HG02763 (cell line): ENCODE measurements at regions not wholly inside any gene's neighbourhood (a gene's known extent, or its start where the extent isn't known, plus 50 kb on each side); places are given as distances from the start of the nearest gene placed in this dataset.

Experiments
- ATAC-seq: cut with Tn5 transposase; IDR thresholded peaks from one replicate; pipeline ENCODE4 v1.9.1; 2021; ENCODE audit warnings: mild to moderate bottlenecking, moderate library complexity; ENCODE audit not compliant: unreplicated experiment

DNA sequence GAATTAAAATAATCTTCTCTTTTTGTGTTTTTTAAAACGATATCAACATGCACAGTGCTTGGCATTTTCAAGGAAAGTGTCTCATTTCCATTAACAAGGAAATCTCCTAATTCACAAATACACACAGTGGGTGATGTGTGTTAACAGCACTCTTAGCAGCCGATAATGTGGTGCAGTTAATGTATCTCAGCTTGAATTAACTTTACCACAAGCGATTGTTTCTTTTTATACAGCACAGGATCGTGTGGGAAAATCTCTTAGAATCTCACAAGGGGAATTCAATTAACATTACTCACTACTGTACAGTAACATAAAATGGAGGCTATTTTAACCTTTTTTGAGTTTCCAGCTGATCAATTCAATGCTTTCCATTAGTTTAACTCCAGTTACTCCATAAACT, 1841.9 kb downstream of the STIM2 start:
- no peak for ATAC-seq

DNA sequence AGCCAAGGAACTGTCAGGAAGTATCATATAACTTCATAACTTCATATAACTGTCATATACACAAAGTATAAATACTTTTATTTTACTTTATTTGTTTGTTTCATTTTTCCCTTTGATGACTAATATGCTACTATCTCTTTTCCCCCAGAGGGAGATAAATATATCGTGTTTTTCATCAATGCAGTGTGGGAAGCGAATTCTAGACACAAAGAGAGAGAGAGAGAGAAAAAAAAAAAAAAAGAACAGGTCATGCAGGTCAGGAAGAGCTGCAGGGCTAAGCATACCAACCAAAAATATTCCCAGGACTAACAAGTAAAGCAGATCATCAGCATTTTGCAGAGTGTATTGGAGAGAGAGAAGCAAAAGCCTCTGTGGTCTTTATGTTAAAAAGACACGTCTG, 1849.2 kb downstream of the STIM2 start:
- no peak for ATAC-seq

DNA sequence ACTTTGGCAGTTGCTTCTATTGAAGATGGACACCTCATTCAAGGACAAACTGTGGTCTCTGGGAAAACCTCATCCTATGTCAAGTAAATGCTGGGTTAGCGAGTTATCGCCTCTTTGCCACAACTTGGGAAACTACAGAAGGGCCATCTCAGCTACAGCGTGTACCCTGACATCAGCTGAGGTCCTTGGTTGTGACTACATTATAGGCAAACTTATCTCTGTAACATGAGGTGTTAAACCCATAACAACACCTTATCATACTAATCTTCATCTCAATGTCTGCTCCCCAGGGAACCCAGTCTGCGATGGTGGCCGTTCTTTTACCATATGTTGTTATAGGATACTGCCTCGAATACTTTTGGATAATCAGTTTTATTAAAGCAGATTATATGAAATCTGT, 1862.7 kb downstream of the STIM2 start:
- no peak for ATAC-seq

DNA sequence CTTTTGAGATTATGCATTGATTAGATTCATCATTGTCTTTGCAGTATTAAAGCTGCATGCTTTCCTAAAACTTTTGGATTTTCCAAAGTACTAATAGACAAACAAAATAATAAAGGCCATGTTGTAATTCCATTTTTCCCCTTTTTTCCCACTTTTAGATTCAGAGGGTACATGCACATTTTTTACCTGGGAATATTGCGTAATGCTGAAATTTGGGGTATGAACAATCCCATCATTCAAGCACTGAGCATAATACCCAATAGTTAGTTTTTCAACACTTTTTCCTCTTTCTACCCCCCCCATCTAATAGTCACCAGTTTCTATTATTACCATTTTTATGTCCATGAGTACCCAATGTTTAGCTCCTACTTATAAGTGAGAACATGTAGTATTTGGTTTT, 1863.6 kb downstream of the STIM2 start:
- ATAC-seq: no peak

DNA sequence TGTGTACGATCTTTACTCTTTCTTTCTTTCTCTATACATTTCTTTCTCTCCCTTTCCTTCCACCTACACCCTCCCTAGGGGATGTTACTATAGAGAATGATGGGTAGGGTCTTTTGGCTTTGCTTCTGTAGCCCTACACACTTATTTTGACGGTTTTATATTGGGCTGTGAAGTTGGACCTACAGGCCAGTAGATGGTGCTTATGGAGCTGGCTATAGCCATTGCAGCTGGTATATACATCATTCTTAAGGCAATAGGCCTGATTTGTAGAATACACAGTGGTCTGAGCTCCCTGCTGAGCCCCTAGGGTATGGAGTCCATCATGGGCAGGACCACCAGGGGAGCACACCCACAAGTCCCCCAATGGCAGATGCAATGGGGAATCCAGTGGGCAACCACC, 1869.7 kb downstream of the STIM2 start:
- ATAC-seq: no peak

DNA sequence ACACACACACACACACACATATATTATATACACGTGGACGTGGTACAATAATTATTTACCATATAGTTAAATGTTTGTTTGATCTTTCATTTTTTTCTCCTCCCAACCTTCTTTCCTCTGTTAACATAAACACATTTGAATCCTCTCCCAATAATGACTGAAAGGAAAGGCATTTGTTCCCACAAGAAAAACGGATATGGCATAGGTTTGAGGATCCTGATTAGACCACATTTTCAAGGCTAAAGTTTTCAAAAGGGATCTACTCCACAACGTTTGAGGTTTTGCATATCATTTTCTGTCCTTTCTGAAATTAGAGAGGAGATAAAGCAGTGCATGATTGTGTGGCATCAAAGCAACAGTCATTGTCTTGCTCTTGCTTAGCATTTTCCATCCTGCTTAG, 1883.4 kb downstream of the STIM2 start:
- ATAC-seq: no peak

DNA sequence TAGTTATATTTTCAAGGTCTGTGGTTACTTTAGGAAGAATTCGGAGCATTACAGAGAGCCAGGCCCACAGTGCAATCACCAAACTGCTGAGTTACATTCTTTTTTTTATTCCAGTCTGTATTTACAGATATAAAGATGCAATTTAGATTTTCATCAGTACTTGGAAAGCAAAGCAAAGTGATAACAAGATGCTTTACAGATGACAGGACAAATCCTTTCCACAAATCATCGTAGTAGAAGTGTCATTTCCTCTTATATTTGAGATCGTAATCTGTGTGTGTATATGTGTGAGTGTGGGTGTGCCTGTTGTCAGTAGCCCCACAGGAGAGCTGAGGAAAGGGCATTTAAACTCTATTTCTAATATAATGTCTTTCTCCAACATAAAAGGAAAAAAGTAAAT, 1893.7 kb downstream of the STIM2 start:
- no peak for ATAC-seq

DNA sequence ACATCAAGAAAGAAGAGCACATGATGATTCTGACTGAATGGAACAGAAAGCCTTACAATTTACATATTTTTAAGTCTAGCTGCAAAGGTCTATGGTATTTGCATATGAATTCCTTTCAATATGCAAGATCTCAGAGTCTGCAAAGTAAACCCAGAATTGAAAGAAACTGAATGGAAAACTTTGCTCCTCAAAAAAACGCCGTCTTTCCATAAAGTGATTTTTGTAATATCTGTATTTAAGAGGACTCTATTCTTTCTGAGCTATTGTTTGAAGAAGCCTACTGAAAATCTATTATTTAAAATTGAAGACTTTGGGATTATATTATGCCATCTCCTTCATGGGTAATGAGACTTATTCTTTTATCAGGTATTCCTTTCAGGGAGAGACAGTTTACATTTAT, 1894.4 kb downstream of the STIM2 start:
- no peak for ATAC-seq

DNA sequence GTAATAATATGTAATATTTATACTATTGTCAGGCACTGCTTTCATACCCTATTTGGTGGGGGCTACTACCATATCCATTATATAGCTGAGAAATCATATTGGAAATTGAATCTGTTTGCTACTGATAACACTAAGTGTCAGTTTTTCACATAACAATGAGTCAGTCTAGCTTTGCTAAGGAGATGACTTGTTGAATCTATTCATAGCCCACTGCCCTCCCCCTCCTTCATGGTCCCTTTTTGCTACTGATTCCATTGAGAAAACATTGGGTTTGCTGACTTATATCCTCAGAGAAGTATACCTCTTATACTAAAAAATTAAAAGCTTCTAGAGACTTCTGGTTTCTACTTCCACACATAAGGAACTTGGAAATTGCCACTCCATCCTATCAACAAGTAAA, 1898.4 kb downstream of the STIM2 start:
- ATAC-seq: no peak

DNA sequence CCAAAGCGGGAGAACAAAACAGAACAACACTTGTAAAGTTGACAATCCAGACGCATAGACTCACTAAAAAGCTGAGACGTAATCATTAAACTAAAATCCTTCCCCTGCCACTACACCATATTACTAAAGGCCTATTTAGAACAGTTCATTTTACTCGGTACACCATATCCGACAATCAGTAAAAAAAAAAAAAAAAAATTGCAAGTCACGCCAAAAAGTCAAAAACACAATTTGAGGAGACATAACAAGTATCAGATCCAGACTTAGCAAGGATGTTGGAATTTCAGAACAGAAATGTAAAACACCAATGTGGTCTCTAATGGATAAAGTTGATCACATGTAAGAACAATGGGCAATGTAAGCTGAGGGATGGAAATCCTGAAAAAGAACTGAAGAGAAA, 1899.4 kb downstream of the STIM2 start:
- no peak for ATAC-seq

DNA sequence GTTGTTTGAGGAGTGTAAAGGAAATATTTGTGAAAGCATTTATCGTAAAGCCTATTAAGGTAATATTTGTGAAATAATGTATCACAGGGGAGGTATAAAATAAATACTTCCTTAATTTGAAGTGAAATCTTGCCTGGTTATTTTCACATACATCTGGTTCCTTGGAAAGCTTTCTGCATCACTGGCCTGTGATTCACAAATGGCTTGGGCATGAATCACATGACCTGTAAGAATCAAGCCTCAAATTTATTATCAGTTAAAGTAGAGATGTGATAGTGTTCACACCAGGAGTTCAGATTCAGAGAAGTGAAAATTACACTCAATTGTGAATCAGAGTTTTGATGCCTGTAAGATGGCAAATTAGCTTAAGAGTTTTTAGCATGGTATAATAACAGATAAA, 1911.4 kb downstream of the STIM2 start:
- no peak for ATAC-seq

DNA sequence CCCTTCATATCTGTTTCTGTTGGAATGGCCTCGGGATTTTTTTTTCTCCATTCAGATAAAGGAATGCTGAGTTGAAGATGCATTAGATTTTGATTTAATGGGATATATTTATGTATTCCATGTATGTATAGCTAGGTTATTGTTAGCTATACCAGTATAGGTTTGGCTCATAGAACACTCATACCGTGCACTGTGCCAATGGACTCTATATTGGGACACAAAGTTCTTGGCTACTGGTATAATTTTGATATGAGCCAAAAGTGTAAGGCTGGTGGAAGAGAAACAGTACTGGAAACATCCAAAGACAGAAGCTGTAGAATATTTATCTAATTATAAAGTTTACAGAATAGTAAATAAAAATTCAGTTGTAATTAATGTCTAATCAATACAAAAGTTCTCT, 1912.1 kb downstream of the STIM2 start:
- ATAC-seq: no peak

DNA sequence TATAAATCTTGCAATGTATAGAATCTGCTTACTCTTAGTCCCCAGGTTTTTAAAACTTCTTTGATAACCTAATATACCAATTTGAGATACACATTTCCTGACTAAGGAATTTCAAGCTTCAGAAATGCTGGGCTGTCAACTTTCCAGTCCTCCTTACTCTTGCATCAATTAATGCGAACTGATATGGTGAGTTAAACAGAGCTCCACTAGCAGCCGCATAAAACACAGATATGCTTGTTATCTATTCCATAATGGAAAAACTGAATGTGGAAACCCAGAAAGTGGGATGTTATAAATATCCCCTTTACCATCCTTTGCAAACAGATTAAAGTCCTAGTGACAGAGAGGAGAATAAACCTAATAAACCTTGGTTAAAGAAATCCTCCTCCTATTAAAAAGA, 1913.7 kb downstream of the STIM2 start:
- ATAC-seq: no peak

DNA sequence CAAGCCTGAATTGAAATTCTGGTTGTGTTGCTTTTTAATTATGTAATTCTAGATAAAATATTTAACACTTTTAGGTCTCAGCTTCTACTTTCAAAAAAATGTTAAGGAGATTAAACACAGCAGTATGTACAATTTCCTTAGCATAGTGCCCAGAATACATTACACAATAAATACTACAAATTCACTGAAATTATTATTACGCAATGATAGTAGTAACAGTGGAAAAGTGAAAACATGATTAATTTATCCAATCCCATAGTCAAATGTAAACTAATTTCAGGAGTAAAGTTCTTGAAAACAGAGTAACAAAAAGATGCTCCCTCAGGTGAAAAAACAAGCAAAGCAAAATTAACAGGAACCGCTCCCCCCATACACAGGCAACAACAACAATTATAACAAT, 1915.4 kb downstream of the STIM2 start:
- no peak for ATAC-seq

DNA sequence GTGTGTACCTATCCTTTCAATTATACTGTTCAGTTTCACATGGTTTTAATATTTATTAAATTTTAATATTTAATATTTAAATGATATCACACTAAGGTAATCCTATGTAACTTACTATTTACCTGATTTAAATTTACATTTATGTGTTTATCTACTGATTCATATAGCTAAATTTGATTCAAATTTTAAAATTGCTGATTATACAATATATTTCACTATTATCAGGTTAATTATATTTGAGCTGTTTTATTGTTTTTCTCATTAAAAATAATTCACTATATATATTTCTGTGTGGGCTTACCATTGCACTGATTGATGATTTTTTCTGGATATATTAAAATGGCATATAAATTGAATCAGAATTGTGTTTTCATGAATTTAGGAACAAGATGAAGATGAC, 1923.5 kb downstream of the STIM2 start:
- ATAC-seq: no peak

DNA sequence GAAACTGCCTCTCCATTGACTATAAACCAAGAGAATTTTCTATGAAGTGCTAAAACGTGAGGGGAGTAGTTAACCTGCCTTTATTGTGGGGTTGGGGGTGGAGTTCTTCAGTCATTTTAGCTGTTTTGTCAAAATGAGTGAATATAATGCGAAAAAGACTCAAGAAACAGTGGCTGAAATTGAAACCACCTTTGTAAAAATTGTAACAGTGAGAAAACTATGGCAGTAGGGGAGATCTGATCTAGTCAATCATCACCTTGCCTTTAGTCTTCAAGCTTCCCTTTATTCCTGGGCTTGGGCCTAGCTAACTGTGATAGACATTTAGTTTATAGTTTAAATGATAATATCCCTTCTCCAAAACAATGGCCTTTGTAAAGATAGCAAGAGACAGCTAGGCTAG, 1927.3 kb downstream of the STIM2 start:
- ATAC-seq: no peak

DNA sequence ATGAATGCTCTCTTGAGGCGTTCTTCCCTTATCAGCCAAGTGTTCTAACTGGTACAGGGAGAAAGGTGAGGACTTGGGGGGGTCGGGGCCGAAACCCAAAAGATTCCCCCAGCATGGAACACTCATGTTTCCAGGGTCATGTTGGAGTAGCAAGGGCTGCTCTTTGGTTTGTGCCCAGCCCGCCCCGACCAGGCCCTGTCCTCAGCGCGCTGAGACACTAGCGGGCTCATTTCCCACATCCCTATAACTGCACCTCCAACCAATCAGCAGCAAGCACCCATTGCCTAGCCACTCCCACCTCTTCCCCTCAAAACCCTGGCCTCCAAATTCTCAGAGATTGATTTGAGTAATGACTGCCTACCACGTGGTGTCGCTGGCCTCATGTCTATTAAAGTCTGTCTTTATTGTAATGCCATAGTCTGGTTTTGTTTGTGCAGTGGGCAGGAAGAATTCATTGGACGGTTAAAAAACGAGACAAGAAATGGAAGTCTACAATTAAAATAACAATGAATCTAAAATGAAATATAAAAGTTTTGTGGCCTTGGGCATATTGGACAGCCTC, 1928.4 kb downstream of the STIM2 start:
- no peak for ATAC-seq

DNA sequence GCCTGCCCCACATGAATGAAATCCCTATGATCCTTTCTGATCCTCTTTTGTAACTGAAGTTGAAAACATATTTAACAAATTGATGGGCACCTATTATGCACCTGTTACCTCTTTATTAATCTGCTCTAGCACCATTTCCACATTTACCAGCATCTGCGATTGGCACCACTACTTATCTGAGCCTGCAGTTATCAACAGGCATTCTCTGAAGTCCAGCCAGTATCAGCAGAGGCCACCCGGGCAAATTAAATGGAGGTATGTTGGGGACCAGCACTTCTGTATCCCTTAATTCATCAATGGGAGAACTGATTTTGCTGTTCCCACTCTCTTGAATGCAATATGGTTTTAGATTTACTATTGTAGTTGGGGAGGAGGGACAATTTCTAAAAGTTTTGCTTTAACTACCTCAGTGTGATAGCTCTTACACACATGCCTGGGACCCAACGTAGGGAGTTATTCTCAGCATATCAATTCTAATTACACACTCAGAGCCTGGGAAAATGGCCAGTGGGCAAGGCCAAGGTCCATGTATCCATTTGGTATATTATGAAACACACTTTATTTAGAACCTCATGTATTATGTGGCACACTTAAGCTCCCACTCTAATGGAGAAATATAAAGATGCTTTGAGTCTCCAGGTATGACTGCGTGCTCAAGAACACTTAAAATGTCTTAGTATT, 1927.1 kb upstream of the PCDH7 start:
- ATAC-seq: no peak

DNA sequence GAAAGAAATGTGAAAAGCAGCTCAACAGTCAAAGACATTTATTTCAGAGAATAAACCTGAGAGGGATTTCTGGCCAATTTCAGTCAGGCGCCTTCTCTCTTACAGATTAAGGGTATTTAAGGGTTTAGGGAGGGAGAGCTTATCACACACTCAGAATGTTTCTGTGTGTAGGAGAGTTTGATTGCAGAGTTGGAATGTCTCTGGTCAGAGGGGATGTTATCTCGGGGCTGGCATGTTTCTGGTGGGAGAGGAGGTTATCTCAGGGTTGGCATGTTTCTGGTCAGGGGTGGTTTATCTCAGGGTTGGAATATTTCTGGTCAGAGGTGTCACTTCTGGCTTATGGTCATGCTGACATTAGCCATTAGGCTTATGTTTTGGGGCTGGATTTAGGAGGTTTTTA, 1920.5 kb upstream of the PCDH7 start:
- no peak for ATAC-seq

DNA sequence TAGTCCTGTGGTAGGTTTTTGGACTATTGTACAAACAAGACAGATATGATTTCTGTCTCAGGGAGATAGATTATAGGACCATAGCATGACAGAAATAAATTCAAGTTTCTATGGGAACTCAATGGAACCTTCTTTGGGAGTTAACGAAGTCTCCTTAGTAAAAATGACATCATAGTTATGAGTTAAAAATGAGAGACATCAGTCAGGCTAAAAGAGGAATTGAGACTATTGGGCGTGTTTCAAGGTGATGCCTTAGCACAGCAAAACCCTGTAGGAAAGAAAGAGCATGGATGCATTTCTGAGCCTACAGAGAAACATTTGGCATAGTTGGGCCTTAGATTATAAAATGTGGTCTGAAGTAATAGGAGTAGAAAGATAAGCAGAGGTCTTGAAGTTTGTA, 1909.1 kb upstream of the PCDH7 start:
- ATAC-seq: no peak

DNA sequence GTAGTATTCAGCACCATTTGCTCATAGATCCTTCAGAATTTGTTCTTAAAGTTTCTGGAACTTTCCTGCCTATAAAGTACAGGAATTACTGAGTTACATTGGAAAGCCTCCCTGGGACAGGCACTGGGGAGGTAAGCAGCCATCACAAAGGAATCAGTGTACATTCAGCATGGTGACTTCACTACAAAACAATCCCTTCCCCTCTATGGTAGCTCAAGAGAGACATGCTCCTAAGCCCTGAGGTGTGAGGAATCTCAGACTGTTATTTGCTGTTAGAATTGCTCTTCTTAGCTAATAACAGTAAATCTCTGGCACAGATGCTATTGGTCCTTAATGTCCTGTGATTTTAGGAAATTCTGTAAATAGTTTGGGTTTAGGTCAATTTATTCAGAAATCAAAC, 1898.0 kb upstream of the PCDH7 start:
- ATAC-seq: no peak

DNA sequence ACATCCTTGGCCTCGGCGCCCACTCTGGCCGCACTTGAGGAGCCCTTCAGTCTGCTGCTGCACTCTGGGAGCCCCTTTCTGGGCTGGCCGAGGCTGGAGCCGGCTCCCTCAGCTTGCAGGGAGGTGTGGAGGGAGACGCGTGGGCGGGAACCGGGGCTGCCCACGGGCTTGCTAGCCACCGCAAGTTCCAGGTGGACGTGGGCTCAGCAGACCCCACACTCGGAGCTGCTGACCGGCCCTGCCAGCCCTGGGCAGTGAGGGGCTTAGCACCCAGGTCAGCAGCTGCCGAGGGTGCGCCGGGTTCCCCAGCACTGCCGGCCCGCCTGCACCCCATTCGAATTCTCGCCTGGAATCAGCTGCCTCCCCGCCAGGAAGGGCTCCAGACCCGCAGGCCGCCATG, 1892.3 kb upstream of the PCDH7 start:
- no peak for ATAC-seq

DNA sequence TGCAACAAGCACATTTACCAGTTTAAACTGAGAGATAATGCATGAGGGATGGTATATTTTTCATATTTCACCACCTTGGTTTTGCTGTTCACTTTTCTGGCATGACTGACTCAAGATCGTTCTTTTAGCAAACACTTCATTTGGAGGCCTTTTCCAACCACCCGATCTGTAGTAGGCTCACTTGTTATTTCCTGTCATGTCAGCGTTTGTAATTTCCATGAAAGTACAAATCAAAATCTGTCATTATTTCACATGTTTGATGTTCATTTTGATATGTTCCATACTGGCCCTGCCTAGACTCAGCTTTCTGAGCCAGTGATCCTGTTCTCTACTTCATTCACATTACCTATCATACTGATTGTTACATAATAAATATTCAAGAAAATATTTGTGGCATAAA, 1888.3 kb upstream of the PCDH7 start:
- ATAC-seq: no peak
